ENCODE measurements at regions not wholly inside any gene's neighbourhood (a gene's known extent, or its start where the extent isn't known, plus 50 kb on each side); places are given as distances from the start of the nearest gene placed in this dataset.

DNA sequence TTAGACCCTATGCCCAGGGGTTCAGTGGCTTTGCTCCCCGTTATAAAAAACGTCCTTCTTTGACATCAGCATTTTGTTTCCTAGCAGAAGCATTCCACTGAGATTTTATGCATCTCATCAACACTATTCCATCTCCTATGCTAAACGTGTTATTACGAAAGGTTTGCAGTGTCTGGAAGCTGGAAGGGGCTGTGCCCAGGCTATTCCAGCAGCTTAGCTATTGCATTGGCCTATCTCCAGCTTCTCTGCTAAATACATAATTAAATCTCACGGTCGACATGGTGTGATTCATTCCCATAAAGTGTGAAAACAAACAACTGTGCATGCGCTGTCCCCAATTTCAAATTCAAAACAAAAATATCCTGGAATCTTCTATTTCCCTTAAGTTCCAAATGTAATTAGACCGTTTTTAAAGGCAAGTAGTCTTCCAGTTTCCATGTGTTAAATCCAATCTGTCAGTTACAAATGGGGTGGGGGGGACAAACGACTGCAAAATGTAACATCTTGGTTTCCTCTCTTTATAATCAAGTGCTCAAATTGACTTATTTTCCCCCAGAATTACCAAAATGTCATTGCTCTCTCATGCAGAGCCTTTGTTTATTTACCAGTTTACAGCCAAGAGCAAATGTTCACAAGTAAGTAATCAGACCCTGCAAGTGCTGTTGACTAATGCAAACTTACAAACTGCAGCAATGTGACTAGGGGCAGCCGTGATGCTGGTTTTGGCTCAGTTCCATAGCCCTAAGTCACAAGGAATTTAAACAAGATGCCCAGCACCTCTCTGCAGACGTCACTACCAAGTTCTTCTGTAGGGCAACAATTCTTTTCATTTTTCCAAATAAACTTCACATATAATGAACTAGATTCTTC is 212.3 kb upstream of the RORB start:
- no peak overlapping the region for H3K27ac Mint-ChIP-seq (ENCODE audit: unreplicated experiment)
- no peaks in the 10 kb centered on the region for H3K4me1 Mint-ChIP-seq
- no peak for DNase-seq (ENCODE audit: low read depth, low spot score)
- no peaks in the 10 kb centered on the region for H3K27me3 Mint-ChIP-seq (ENCODE audit: low read depth)
- H3K36me3 Mint-ChIP-seq (ENCODE audit: low read depth) = no peaks in the 10 kb centered on the region
- TF ChIP-seq, protein P1, sequence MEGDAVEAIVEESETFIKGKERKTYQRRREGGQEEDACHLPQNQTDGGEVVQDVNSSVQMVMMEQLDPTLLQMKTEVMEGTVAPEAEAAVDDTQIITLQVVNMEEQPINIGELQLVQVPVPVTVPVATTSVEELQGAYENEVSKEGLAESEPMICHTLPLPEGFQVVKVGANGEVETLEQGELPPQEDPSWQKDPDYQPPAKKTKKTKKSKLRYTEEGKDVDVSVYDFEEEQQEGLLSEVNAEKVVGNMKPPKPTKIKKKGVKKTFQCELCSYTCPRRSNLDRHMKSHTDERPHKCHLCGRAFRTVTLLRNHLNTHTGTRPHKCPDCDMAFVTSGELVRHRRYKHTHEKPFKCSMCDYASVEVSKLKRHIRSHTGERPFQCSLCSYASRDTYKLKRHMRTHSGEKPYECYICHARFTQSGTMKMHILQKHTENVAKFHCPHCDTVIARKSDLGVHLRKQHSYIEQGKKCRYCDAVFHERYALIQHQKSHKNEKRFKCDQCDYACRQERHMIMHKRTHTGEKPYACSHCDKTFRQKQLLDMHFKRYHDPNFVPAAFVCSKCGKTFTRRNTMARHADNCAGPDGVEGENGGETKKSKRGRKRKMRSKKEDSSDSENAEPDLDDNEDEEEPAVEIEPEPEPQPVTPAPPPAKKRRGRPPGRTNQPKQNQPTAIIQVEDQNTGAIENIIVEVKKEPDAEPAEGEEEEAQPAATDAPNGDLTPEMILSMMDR (conservative IDR thresholded peaks at IDR 0.05) = no peak
- no peak overlapping the region for H3K4me3 Mint-ChIP-seq
- H3K9me3 Mint-ChIP-seq = no peaks in the 10 kb centered on the region

DNA sequence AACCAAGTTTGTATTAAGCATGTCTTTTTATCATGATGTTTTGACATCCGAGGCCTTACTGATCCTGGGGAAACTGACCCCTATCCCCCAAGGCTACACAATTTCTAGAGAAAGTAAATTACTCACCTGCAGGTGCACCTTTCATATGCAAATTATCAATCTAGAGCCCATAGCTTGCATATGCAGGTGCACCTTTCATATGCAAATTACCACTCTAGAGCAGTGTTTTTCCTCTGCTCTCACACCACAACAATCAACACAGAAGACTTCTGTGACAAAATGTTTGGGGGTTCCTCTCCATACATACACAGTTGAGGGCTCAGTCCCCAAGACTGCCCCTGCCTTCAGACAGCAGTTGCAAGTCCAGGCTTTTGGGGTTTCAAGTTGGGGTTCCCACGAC is 203.7 kb upstream of the RORB start:
- Mint-ChIP-seq H3K36me3 (ENCODE audit: low read depth) (no peaks in the 10 kb centered on the region), H3K27me3 (ENCODE audit: low read depth) (no peaks in the 10 kb centered on the region), H3K4me1 (no peaks in the 10 kb centered on the region), H3K4me3 (no peak overlapping the region), H3K27ac (ENCODE audit: unreplicated experiment) (no peak overlapping the region), H3K9me3 (no peaks in the 10 kb centered on the region)
- no peak for DNase-seq (ENCODE audit: low read depth, low spot score)
- TF ChIP-seq, protein P1 (conservative IDR thresholded peaks at IDR 0.05) = no peak

DNA sequence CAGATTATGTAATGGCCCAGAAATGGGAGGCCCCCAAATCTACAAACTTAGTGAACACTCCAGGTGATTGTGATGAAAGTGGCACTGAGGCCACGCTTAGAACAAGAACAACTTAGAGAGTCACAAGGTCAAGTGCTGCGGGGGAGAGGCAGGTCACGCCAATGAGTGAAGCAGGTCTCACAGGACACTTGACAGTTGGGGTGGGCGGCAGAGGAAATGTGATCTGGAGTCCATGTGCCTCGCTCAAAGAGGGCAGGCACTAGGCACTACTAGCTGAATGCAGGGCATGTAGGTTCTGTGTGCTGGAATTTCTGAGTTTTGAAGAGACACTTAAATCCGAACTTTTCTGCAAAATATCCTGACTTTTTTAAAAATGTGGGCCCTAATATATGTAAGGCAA is 193.2 kb upstream of the RORB start:
- DNase-seq (ENCODE audit: low read depth, low spot score) = no peak
- Mint-ChIP-seq H3K9me3 (peaks cover 4% of the 10 kb centered on the region), H3K27me3 (ENCODE audit: low read depth) (no peaks in the 10 kb centered on the region), H3K27ac (ENCODE audit: unreplicated experiment) (no peak overlapping the region), H3K36me3 (ENCODE audit: low read depth) (no peaks in the 10 kb centered on the region), H3K4me1 (peaks cover 18% of the 10 kb centered on the region), H3K4me3 (no peak overlapping the region)
- TF ChIP-seq, protein P1 (conservative IDR thresholded peaks at IDR 0.05) = no peak

DNA sequence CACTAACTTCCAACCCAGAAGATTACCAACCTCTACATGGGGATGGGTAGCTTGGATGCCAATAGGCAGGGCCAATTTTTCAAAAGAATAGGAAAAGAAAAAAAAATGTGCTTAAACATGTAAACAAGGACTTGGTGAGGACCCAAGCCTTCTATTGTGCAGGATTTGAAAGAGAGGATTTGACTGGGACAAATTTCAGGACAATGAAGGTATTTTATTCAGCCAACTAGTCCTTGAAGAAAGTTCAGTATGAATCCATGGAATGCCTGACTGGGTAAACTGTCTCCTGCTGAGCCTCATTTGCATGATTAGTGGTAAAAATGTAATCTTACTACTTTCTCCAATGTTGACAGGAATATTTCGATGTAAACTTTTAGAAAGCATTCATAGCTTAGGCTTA is 192.5 kb upstream of the RORB start:
- no peaks in the 10 kb centered on the region for H3K27me3 Mint-ChIP-seq (ENCODE audit: low read depth)
- H3K9me3 Mint-ChIP-seq = peaks cover 4% of the 10 kb centered on the region
- no peak for DNase-seq (ENCODE audit: low read depth, low spot score)
- no peaks in the 10 kb centered on the region for H3K36me3 Mint-ChIP-seq (ENCODE audit: low read depth)
- TF ChIP-seq, protein P1 (conservative IDR thresholded peaks at IDR 0.05) = no peak
- H3K4me1 Mint-ChIP-seq = peaks cover 18% of the 10 kb centered on the region
- H3K4me3 Mint-ChIP-seq = no peak overlapping the region
- no peak overlapping the region for H3K27ac Mint-ChIP-seq (ENCODE audit: unreplicated experiment)

DNA sequence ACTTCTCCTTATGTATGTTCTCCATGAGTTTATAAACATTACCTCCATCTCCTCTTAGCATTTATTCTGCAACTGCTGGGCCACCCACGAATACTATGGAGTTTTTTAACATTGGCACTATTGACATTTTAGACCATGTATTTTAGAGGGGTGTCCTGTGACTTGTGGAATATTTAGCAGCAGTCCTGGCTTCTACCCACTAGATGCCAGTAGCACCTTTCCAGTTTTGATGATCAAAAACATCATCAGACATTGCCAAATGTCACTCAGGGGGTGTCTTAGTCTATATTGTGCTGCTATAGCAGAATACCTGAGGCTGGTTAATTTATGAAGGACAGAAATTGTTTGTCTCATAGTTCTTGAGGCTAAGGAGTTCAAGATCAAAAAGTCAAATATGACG is 187.5 kb upstream of the RORB start:
- peaks cover 8% of the 10 kb centered on the region for H3K4me1 Mint-ChIP-seq
- no peak for DNase-seq (ENCODE audit: low read depth, low spot score)
- peaks cover 3% of the 10 kb centered on the region for H3K27me3 Mint-ChIP-seq (ENCODE audit: low read depth)
- no peak overlapping the region for H3K4me3 Mint-ChIP-seq
- H3K27ac Mint-ChIP-seq (ENCODE audit: unreplicated experiment) = no peak overlapping the region
- H3K36me3 Mint-ChIP-seq (ENCODE audit: low read depth) = no peaks in the 10 kb centered on the region
- TF ChIP-seq, protein P1 (conservative IDR thresholded peaks at IDR 0.05) = no peak
- H3K9me3 Mint-ChIP-seq = peaks cover 7% of the 10 kb centered on the region

All from neural crest cell (in vitro differentiated cells).